ENCODE measurements at regions not wholly inside any gene's neighbourhood (a gene's known extent, or its start where the extent isn't known, plus 50 kb on each side); places are given as distances from the start of the nearest gene placed in this dataset.
"Not testable (repeated sequence)": the region's sequence is repeated elsewhere in the genome, so short reads cannot be mapped to it uniquely, and the experiment has no call there.

- TF ChIP-seq NFYB (CRISPR knock-in tag; conservative IDR thresholded peaks at IDR 0.05; ENCODE audit: low read depth) (no peak), IRF2 (CRISPR knock-in tag; IDR thresholded peaks at IDR 0.05; ENCODE audit: borderline replicate concordance, low read depth) (no peak)
These were observed 92.5 kb downstream of the HAUS1 start (continued) for GRCh38 chr18:46196627-46197243.

GRCh38 chr18:46199515-46200147, 95.4 kb downstream of the HAUS1 start:
- DNase-seq (ENCODE audit: low spot score): no peak
- H3K4me1 Mint-ChIP-seq: peaks cover 15% of the 10 kb centered on the region
- H3K27ac Mint-ChIP-seq: peak overlapping the region; percentile 93
- H3K4me3 Mint-ChIP-seq: no peak overlapping the region
- peak; percentile 47 for ATAC-seq
- TF ChIP-seq GABPB1 (CRISPR knock-in tag; IDR thresholded peaks at IDR 0.05): peak; percentile 39; the same call in 1 of the 2 replicates
- no peak for TF ChIP-seq ZNF219 (CRISPR knock-in tag; IDR thresholded peaks at IDR 0.05; ENCODE audit: borderline replicate concordance)
- peaks cover 4% of the 10 kb centered on the region; the same call in 1 of the 2 replicates for H3K36me3 Mint-ChIP-seq
- ChIA-PET CTCF (interaction anchor here (0.7 to 1.8 kb wide), 5 partner anchors 12 to 169 kb away, joined by 3 to 11 read pairs (median 4); a partner anchor contains a TSS), POLR2A (interaction anchor here (0.7 kb wide), 1 partner anchor 951 kb away, joined by 3 read pairs; no protein-coding TSS in a partner anchor)
- H3K27me3 Mint-ChIP-seq (ENCODE audit: low read depth): no peaks in the 10 kb centered on the region
- no peaks in the 10 kb centered on the region for H3K9me3 Mint-ChIP-seq

- ATAC-seq; H3K4me3 Mint-ChIP-seq; H3K36me3 Mint-ChIP-seq; DNase-seq (ENCODE audit: low spot score); POLR2A ChIA-PET; H3K27me3 Mint-ChIP-seq (ENCODE audit: low read depth); H3K9me3 Mint-ChIP-seq: not testable (repeated sequence)
- peak; percentile 72 for TF ChIP-seq ZNF121 (CRISPR knock-in tag; IDR thresholded peaks at IDR 0.05)
- CTCF ChIA-PET: interaction anchor here (0.7 to 2.8 kb wide), 5 partner anchors 12 to 52 kb away, joined by 3 to 17 read pairs (median 4); a partner anchor contains a TSS
- peaks cover 21% of the 10 kb centered on the region for H3K4me1 Mint-ChIP-seq
- peak overlapping the region; percentile 93 for H3K27ac Mint-ChIP-seq
These were observed 96.2 kb downstream of the HAUS1 start for GRCh38 chr18:46200178-46201055.

GRCh38 chr18:46204143-46204542, 100.0 kb downstream of the HAUS1 start:
- Mint-ChIP-seq H3K9me3 (no peaks in the 10 kb centered on the region), H3K4me3 (no peak overlapping the region), H3K4me1 (peaks cover 18% of the 10 kb centered on the region), H3K36me3 (no peaks in the 10 kb centered on the region), H3K27ac (no peak overlapping the region), H3K27me3 (ENCODE audit: low read depth) (no peaks in the 10 kb centered on the region)
- ChIA-PET CTCF (interaction anchor here (0.7 to 2.2 kb wide), 3 partner anchors 9 to 1610 kb away, joined by 4 to 8 read pairs (median 5); a partner anchor contains a TSS), POLR2A (no interaction called here)
- no peak for DNase-seq (ENCODE audit: low spot score)
- ATAC-seq: no peak
- no peak for TF ChIP-seq HMGXB4 (CRISPR knock-in tag; IDR thresholded peaks at IDR 0.05)
- no peak for TF ChIP-seq ETV6 (CRISPR knock-in tag; IDR thresholded peaks at IDR 0.05)
- TF ChIP-seq ZBTB43 (CRISPR knock-in tag; IDR thresholded peaks at IDR 0.05): no peak
- no peak for TF ChIP-seq NFE2L1 (CRISPR knock-in tag; IDR thresholded peaks at IDR 0.05)
- no peak for TF ChIP-seq NR3C1 (CRISPR knock-in tag; conservative IDR thresholded peaks at IDR 0.05; ENCODE audit: low read depth)
- no peak for TF ChIP-seq ZNF396 (CRISPR knock-in tag; IDR thresholded peaks at IDR 0.05; ENCODE audit: borderline replicate concordance)
- TF ChIP-seq NR2C2 (CRISPR knock-in tag; IDR thresholded peaks at IDR 0.05): no peak
- no peak for TF ChIP-seq ZNF263 (CRISPR knock-in tag; IDR thresholded peaks at IDR 0.05; ENCODE audit: low read depth)
- TF ChIP-seq ATF1 (CRISPR knock-in tag; IDR thresholded peaks at IDR 0.05): no peak
- TF ChIP-seq ZNF121 (CRISPR knock-in tag; IDR thresholded peaks at IDR 0.05): no peak
- TF ChIP-seq CBFB (CRISPR knock-in tag; IDR thresholded peaks at IDR 0.05; ENCODE audit: low read depth): no peak
- TF ChIP-seq ZSCAN18 (CRISPR knock-in tag; IDR thresholded peaks at IDR 0.05): no peak
- TF ChIP-seq ARID4B (CRISPR knock-in tag; IDR thresholded peaks at IDR 0.05; ENCODE audit: borderline replicate concordance): no peak
- no peak for TF ChIP-seq MYBL2 (CRISPR knock-in tag; IDR thresholded peaks at IDR 0.05)
- TF ChIP-seq TEAD1 (CRISPR knock-in tag; IDR thresholded peaks at IDR 0.05): no peak
